HFFc6 (cell line): ENCODE measurements at regions not wholly inside any gene's neighbourhood (a gene's known extent, or its start where the extent isn't known, plus 50 kb on each side); places are given as distances from the start of the nearest gene placed in this dataset.

ENCODE experiments used
- DNase-seq: peaks from one replicate; pipeline ENCODE4 v3.0.0-alpha.2; 2018
- H3K27ac Mint-ChIP-seq: 2 replicates; pipeline ENCODE4 v1.8.0; 2020; ENCODE audit warnings: mild to moderate bottlenecking, mixed read lengths
- H3K27me3 Mint-ChIP-seq: 2 replicates; pipeline ENCODE4 v1.8.0; 2021; ENCODE audit warnings: mild to moderate bottlenecking, moderate library complexity, mixed read lengths; ENCODE audit not compliant: insufficient read depth
- H3K36me3 Mint-ChIP-seq: 2 replicates; pipeline ENCODE4 v1.8.0; 2021; ENCODE audit warnings: low read depth, mixed read lengths
- H3K4me1 Mint-ChIP-seq: 2 replicates; pipeline ENCODE4 v1.8.0; 2020; ENCODE audit warnings: low read depth, mixed read lengths
- H3K4me3 Mint-ChIP-seq: 2 replicates; pipeline ENCODE4 v1.8.0; 2020; ENCODE audit warnings: mild to moderate bottlenecking, moderate library complexity, mixed read lengths
- H3K9me3 Mint-ChIP-seq: 2 replicates; pipeline ENCODE4 v1.8.0; 2020; ENCODE audit warnings: mild to moderate bottlenecking, mixed read lengths
- CTCF ChIP-seq: fragments of 200-600 bp; sonication (generic); IDR thresholded peaks from 2 replicates; pipeline ENCODE4 v1.5.0; 2021; ENCODE audit warnings: antibody characterized with exemption, mild to moderate bottlenecking

GRCh38 chr2:118689874-118690273 is 157.6 kb downstream of the EN1 start:
- Mint-ChIP-seq H3K9me3 (peaks cover 9% of the 10 kb centered on the region; the same call in 1 of the 2 replicates), H3K4me1 (no peaks in the 10 kb centered on the region), H3K27ac (no peak overlapping the region), H3K4me3 (no peak overlapping the region), H3K27me3 (peaks cover 12% of the 10 kb centered on the region; the same call in 1 of the 2 replicates), H3K36me3 (peaks cover 8% of the 10 kb centered on the region; the same call in 1 of the 2 replicates)
- DNase-seq = no peak
- no peak for TF ChIP-seq CTCF

DNA sequence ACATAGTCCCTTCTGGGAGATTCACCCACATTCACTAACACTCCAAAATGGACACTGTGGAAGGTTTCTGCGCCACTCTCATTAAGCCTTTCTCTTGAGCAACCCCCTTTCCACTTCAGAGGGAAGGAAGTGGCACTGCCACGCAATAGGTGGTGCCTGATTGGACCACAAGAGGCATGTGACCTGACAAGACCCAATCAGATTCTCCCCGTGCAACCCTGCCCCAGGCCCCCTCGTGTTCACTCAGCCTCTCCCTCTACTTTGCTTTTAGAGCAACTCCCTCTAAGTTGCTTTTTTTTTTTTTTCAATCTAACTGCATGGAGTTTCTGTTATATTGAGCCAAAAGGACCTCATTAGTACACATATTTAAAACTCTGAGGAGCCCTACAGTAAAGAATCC is 158.0 kb downstream of the EN1 start:
- Mint-ChIP-seq H3K36me3 (peaks cover 8% of the 10 kb centered on the region; the same call in 1 of the 2 replicates), H3K4me1 (no peaks in the 10 kb centered on the region), H3K4me3 (no peak overlapping the region), H3K9me3 (peaks cover 9% of the 10 kb centered on the region; the same call in 1 of the 2 replicates), H3K27me3 (peaks cover 12% of the 10 kb centered on the region; the same call in 1 of the 2 replicates), H3K27ac (no peak overlapping the region)
- DNase-seq = no peak
- no peak for TF ChIP-seq CTCF

DNA sequence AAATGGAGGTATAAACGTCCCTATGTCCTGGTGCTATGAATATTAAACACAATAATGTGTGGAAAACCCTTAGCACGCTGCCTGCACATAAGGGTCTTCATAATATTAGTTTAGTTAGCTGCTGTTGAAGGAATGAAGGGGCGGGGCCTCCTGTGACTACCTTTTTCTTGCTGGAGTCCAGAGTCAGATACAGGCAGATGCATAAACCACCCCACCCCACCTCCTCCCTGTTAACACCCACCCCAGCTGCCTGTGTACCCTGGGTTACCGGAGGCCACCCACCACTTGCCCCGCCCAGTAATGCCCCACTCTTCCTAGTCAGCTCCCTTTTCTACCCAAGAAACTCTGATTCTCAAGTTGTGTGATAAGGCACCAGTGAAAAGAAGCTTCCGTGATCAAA is 158.4 kb downstream of the EN1 start:
- H3K27me3 Mint-ChIP-seq = peaks cover 12% of the 10 kb centered on the region; the same call in 1 of the 2 replicates
- no peak overlapping the region for H3K4me3 Mint-ChIP-seq
- H3K27ac Mint-ChIP-seq = no peak overlapping the region
- H3K9me3 Mint-ChIP-seq = peaks cover 9% of the 10 kb centered on the region; the same call in 1 of the 2 replicates
- no peak for DNase-seq
- peaks cover 8% of the 10 kb centered on the region; the same call in 1 of the 2 replicates for H3K36me3 Mint-ChIP-seq
- TF ChIP-seq CTCF = no peak
- no peaks in the 10 kb centered on the region for H3K4me1 Mint-ChIP-seq

DNA sequence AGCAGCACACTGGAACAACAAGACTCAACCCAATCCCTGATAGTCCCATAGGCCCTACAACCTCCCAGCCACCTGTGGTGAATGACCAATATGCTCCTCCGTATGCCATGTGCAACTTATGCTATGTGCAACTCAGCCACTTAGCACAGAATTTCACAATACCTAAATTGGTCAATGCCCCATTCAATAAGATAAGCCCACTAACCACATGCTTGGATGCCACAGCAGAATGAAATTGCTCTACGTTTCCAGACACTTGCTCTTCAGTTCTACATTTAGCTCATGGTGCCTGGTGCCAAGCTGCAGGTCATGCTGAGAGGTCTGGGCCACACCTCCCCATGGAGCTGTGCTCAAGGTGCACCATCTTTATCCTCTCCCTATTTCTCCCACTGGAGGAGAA is 159.8 kb downstream of the EN1 start:
- DNase-seq = no peak
- H3K9me3 Mint-ChIP-seq = peaks cover 9% of the 10 kb centered on the region; the same call in 1 of the 2 replicates
- no peaks in the 10 kb centered on the region for H3K4me1 Mint-ChIP-seq
- no peak for TF ChIP-seq CTCF
- H3K27me3 Mint-ChIP-seq = peaks cover 10% of the 10 kb centered on the region; the same call in 1 of the 2 replicates
- H3K4me3 Mint-ChIP-seq = no peak overlapping the region
- peaks cover 8% of the 10 kb centered on the region; the same call in 1 of the 2 replicates for H3K36me3 Mint-ChIP-seq
- no peak overlapping the region for H3K27ac Mint-ChIP-seq

- no peak for TF ChIP-seq CTCF
- Mint-ChIP-seq H3K4me1 (no peaks in the 10 kb centered on the region), H3K27ac (no peak overlapping the region), H3K4me3 (no peak overlapping the region), H3K27me3 (peaks cover 10% of the 10 kb centered on the region; the same call in 1 of the 2 replicates), H3K36me3 (peaks cover 8% of the 10 kb centered on the region; the same call in 1 of the 2 replicates), H3K9me3 (peaks cover 9% of the 10 kb centered on the region; the same call in 1 of the 2 replicates)
- DNase-seq = no peak
Measured at GRCh38 chr2:118687192-118687591, 160.3 kb downstream of the EN1 start.
